Caco-2 (cell line): ENCODE measurements at regions not wholly inside any gene's neighbourhood (a gene's known extent, or its start where the extent isn't known, plus 50 kb on each side); places are given as distances from the start of the nearest gene placed in this dataset.
A peak's percentile ranks its signal among the peaks of the same experiment; 100 is the strongest.

Experiments
- BruUV-seq: library from RNA; stranded (reverse); fragments of 400-500 nt; replicated peaks from 2 replicates; lab custom pipeline; 2021; lab: Mats Ljungman, UMichigan
- CTCF ChIA-PET: fragments of 300-600 bp; sonication (Branson Sonifier 250); formaldehyde crosslinking; loops from one replicate; lab custom pipeline; 2022; ENCODE audit warnings: antibody characterized with exemption; lab: Charles Lee
- POLR2A ChIA-PET: fragments of 300-600 bp; sonication (Branson Sonifier 250); formaldehyde crosslinking; loops from one replicate; lab custom pipeline; 2022; ENCODE audit warnings: antibody characterized with exemption; lab: Charles Lee
- DNase-seq, 2 experiments: peaks; one replicate each; pipeline versions ENCODE4 v3.0.0 to v3.0.0-alpha.2; 2020 to 2022
- H3K27me3 ChIP-seq: replicated peaks from 2 replicates; pipeline ENCODE4 v1.6.0; 2011; ENCODE audit warnings: low read length; ENCODE audit not compliant: control insufficient read depth, insufficient read depth
- H3K36me3 ChIP-seq: 2 replicates; pipeline ENCODE4 v1.5.1; 2011; ENCODE audit warnings: low read length; ENCODE audit not compliant: control insufficient read depth, insufficient read depth
- H3K4me1 ChIP-seq: fragments of 250-450 bp; sonication (Bioruptor Pico); 2 replicates; pipeline ENCODE4 v1.5.1; 2020; ENCODE audit warnings: mild to moderate bottlenecking
- H3K4me3 ChIP-seq: 2 replicates; pipeline ENCODE4 v1.5.1; 2011; ENCODE audit warnings: low read depth, mild to moderate bottlenecking, control low read depth, low read length
- H3K9me3 ChIP-seq: fragments of 250-450 bp; sonication (Bioruptor Pico); 2 replicates; pipeline ENCODE4 v1.5.1; 2020; ENCODE audit warnings: mild to moderate bottlenecking, moderate library complexity
- H3K27ac Mint-ChIP-seq: one replicate; pipeline ENCODE4 v1.8.0; 2022; ENCODE audit warnings: mixed read lengths; ENCODE audit not compliant: unreplicated experiment
- H3K27me3 Mint-ChIP-seq: one replicate; pipeline ENCODE4 v1.8.0; 2022; ENCODE audit warnings: mixed read lengths; ENCODE audit not compliant: insufficient read depth, unreplicated experiment
- H3K36me3 Mint-ChIP-seq: one replicate; pipeline ENCODE4 v1.8.0; 2022; ENCODE audit warnings: mild to moderate bottlenecking, mixed read lengths; ENCODE audit not compliant: insufficient read depth, unreplicated experiment
- H3K4me1 Mint-ChIP-seq: one replicate; pipeline ENCODE4 v1.8.0; 2022; ENCODE audit warnings: low read depth, mixed read lengths; ENCODE audit not compliant: unreplicated experiment
- H3K4me3 Mint-ChIP-seq: one replicate; pipeline ENCODE4 v1.8.0; 2022; ENCODE audit warnings: mild to moderate bottlenecking, moderate library complexity, mixed read lengths; ENCODE audit not compliant: unreplicated experiment
- H3K9me3 Mint-ChIP-seq: one replicate; pipeline ENCODE4 v1.8.0; 2022; ENCODE audit warnings: mixed read lengths; ENCODE audit not compliant: unreplicated experiment
- intact Hi-C: fragments of 100-400 bp; cut with micrococcal nuclease; formaldehyde crosslinking; loops from one replicate; pipeline ENCODE4 v1.10.0; 2022; ENCODE audit not compliant: unreplicated experiment
- TF ChIP-seq, protein P1 (sequence below), 2 experiments: fragments of 200-600 bp in 1 of 2; IDR thresholded peaks; 1 replicate in 1 of 2; 2 replicates in 1 of 2; pipeline versions ENCODE4 v1.5.1 to v1.8.0; 2011 to 2022; ENCODE audit warnings: antibody characterized with exemption in 1 of 2, control low read depth in 1 of 2, inconsistent platforms in 1 of 2, low read depth in 1 of 2, low read length in 1 of 2, mild to moderate bottlenecking in 1 of 2, moderate library complexity in 1 of 2; ENCODE audit not compliant: insufficient read depth in 1 of 2, severe bottlenecking in 1 of 2, unreplicated experiment in 1 of 2

DNA sequence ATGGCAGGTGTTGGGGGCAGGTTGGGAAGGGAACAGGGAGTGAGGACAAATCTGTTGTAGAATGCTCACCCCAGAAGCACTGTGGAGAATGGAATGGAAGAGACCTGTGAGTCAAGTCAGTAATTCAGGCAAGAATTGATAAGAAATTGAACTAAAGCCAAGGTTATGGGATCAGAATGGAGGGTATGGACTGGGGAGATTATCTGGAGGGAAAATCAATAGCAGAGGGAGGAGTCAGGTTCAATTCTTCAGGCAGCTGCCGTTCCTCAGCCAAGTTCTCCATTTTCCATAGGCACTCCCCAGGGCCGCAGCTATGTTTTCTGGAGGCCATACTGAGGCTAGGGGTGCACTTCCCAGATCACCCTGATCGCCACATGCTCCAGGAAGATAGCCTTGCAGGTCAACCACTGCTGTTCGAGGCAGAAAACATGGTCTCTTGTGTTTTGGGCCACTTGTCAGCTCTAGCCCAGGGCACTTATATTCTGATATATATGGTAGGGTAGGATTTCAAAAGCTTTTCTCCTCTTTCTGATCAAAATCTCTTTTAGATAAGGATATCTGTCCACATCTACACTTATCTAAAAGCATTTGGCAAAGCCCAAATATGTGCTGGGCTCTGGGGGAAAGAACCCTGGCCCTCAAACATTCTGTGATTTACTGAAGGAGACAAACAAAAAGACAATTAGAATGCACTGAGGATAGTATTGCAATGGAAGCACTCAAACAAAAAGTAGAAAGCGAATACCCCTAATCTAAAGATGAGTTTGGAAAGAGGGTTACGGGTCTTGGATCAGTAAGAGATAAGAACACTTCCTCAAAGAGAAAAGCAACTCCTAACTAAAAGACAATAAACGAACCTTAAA is 92.3 kb downstream of the TMEM212 start:
- TF ChIP-seq, protein P1, sequence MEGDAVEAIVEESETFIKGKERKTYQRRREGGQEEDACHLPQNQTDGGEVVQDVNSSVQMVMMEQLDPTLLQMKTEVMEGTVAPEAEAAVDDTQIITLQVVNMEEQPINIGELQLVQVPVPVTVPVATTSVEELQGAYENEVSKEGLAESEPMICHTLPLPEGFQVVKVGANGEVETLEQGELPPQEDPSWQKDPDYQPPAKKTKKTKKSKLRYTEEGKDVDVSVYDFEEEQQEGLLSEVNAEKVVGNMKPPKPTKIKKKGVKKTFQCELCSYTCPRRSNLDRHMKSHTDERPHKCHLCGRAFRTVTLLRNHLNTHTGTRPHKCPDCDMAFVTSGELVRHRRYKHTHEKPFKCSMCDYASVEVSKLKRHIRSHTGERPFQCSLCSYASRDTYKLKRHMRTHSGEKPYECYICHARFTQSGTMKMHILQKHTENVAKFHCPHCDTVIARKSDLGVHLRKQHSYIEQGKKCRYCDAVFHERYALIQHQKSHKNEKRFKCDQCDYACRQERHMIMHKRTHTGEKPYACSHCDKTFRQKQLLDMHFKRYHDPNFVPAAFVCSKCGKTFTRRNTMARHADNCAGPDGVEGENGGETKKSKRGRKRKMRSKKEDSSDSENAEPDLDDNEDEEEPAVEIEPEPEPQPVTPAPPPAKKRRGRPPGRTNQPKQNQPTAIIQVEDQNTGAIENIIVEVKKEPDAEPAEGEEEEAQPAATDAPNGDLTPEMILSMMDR (IDR thresholded peaks at IDR 0.05; ENCODE audit: insufficient read depth in 1 of 2, low read depth in 1 of 2, low read length in 1 of 2, severe bottlenecking in 1 of 2, unreplicated experiment in 1 of 2): no peak
- no TSS peak for BruUV-seq
- H3K36me3 ChIP-seq: no peaks in the 10 kb centered on the region
- ChIA-PET POLR2A (interaction anchor here (1.0 kb wide), 1 partner anchor 104 kb away, joined by 4 read pairs; the partner anchor contains the start of gene FNDC3B), CTCF (interaction anchor here (1.1 kb wide), 1 partner anchor 104 kb away, joined by 4 read pairs; the partner anchor contains the start of gene FNDC3B)
- H3K4me3 Mint-ChIP-seq: peak overlapping the region; percentile 18
- no peak overlapping the region for H3K4me3 ChIP-seq
- intact Hi-C loops: loop anchor here (1.0 kb wide), 1 partner anchor 104 kb away; the partner anchor contains the start of gene FNDC3B
- H3K27ac Mint-ChIP-seq: no peak overlapping the region
- peaks cover 9% of the 10 kb centered on the region for H3K9me3 ChIP-seq
- peak in 1 of 2 experiments; percentile 30 for DNase-seq
- H3K9me3 Mint-ChIP-seq: no peaks in the 10 kb centered on the region
- peaks cover 20% of the 10 kb centered on the region for H3K4me1 Mint-ChIP-seq
- no peaks in the 10 kb centered on the region for H3K27me3 ChIP-seq
- H3K4me1 ChIP-seq: peaks cover 14% of the 10 kb centered on the region
- no peaks in the 10 kb centered on the region for H3K27me3 Mint-ChIP-seq
- peaks cover 15% of the 10 kb centered on the region for H3K36me3 Mint-ChIP-seq

DNA sequence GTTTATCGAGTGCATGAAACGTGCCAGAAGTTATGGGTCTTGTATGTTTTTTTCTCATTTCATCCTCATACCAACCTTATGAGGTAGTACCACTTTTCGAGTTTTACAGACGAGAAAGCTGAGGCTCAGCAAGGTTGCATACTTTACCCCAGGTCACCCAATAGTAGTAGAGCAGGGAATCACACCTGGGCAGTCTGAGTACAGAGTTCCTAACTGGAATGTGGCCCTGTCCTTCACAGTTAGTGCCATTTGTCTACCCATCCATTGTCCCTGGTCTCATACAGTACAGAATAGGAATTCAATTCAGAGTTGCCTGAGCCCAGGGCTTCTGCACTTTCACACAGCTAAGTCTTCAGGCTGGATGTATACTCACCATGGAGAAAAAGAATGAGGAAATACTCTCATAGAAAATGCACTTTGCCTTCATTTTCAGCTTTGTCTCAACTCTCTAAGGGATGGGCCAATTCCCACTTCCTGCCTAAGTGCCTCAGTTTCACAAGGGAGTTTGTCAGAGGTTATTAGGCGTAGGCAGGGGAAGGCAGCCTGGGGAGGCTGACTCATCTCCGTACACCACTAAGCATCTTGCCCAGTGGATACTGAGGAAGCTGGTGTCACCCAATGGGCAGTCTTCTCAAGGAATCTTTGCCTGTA is 93.2 kb downstream of the TMEM212 start:
- peaks cover 15% of the 10 kb centered on the region for H3K36me3 Mint-ChIP-seq
- H3K27me3 ChIP-seq: no peaks in the 10 kb centered on the region
- TF ChIP-seq, protein P1 (IDR thresholded peaks at IDR 0.05; ENCODE audit: insufficient read depth in 1 of 2, low read depth in 1 of 2, low read length in 1 of 2, severe bottlenecking in 1 of 2, unreplicated experiment in 1 of 2): no peak
- H3K4me3 ChIP-seq: no peak overlapping the region
- no TSS peak for BruUV-seq
- intact Hi-C loops: no loop called here
- peaks cover 9% of the 10 kb centered on the region for H3K9me3 ChIP-seq
- H3K4me3 Mint-ChIP-seq: peak overlapping the region; percentile 18
- peak; percentile 31 to 54 for DNase-seq
- POLR2A ChIA-PET: interaction anchor here (1.0 kb wide), 1 partner anchor 103 kb away, joined by 4 read pairs; the partner anchor contains the start of gene FNDC3B
- no peaks in the 10 kb centered on the region for H3K36me3 ChIP-seq
- H3K27me3 Mint-ChIP-seq: no peaks in the 10 kb centered on the region
- H3K4me1 ChIP-seq: peaks cover 14% of the 10 kb centered on the region
- CTCF ChIA-PET: interaction anchor here (1.1 kb wide), 1 partner anchor 103 kb away, joined by 4 read pairs; the partner anchor contains the start of gene FNDC3B
- H3K9me3 Mint-ChIP-seq: no peaks in the 10 kb centered on the region
- peaks cover 20% of the 10 kb centered on the region for H3K4me1 Mint-ChIP-seq
- H3K27ac Mint-ChIP-seq: no peak overlapping the region

DNA sequence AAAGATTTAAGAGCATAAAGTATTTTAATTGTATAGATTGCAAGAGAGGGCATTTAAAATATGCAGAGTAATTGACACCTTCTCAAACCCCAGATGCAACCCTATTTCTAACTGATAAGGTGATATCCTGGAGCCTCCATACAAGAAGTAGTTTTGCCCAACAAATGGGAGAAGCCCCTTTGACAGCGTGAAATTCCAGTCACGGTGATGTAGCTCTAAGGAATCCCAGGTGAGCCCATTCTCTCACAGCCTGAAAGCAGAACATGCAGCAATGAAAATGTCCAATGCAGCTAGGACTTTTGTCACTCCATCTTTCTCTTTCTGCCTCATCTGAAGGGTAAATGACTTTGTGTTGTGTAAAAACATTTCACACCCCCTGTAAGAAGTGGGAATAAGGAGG is 96.4 kb downstream of the TMEM212 start:
- no TSS peak for BruUV-seq
- H3K36me3 ChIP-seq: no peaks in the 10 kb centered on the region
- no peak overlapping the region for H3K4me3 ChIP-seq
- ChIA-PET POLR2A (no interaction called here), CTCF (no interaction called here)
- Mint-ChIP-seq H3K27ac (no peak overlapping the region), H3K4me3 (no peak overlapping the region), H3K4me1 (peaks cover 33% of the 10 kb centered on the region), H3K27me3 (no peaks in the 10 kb centered on the region), H3K9me3 (no peaks in the 10 kb centered on the region), H3K36me3 (peaks cover 15% of the 10 kb centered on the region)
- intact Hi-C loops: no loop called here
- peaks cover 27% of the 10 kb centered on the region for H3K4me1 ChIP-seq
- TF ChIP-seq, protein P1 (IDR thresholded peaks at IDR 0.05; ENCODE audit: insufficient read depth in 1 of 2, low read depth in 1 of 2, low read length in 1 of 2, severe bottlenecking in 1 of 2, unreplicated experiment in 1 of 2): no peak
- no peaks in the 10 kb centered on the region for H3K27me3 ChIP-seq
- no peak for DNase-seq
- peaks cover 9% of the 10 kb centered on the region for H3K9me3 ChIP-seq
